Activated CD4-positive, alpha-beta T cell treated with anti-CD3 and anti-CD28 coated beads for 4 hours (primary cell): ENCODE measurements at regions not wholly inside any gene's neighbourhood (a gene's known extent, or its start where the extent isn't known, plus 50 kb on each side); places are given as distances from the start of the nearest gene placed in this dataset.
"Not testable (repeated sequence)": the region's sequence is repeated elsewhere in the genome, so short reads cannot be mapped to it uniquely, and the experiment has no call there.

Source experiments
- DNase-seq, 2 donors: peaks; one replicate each; pipeline ENCODE4 v3.0.0-alpha.2; 2020

DNA sequence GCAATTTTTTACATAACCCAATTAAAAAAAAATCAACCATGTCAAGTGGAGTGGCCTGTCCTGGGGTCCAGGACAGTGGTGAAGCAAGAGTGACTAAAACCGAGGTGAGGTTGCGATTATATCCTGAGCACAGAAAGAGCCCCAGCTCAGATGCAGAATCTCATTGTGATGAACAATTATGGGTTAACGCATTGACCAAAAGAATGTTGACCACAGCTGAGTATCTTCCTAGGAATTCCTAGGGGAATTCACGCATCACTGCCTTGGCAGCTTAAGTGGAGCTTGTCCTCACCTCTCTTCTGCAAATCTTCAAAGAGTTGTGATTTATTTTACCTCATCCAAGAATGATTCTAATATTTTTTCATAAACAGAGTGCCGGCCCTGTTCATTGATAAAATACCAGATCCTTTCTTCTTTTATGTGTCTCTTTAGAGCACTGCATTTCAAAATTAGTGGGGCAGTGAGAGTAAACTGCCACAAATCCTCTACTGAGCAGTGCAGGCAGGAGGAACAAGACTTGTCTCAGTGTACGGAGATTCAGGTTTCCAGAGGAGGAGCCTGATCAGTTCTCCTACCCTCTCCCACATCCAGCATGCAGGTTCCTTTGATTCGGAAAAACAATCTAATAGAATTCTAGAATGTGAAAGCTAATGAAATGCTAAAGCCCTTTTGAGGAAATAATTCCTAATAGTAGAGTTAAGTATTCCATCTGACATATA lies 60.1 kb upstream of the ZNF184 start:
- DNase-seq = no peak

DNA sequence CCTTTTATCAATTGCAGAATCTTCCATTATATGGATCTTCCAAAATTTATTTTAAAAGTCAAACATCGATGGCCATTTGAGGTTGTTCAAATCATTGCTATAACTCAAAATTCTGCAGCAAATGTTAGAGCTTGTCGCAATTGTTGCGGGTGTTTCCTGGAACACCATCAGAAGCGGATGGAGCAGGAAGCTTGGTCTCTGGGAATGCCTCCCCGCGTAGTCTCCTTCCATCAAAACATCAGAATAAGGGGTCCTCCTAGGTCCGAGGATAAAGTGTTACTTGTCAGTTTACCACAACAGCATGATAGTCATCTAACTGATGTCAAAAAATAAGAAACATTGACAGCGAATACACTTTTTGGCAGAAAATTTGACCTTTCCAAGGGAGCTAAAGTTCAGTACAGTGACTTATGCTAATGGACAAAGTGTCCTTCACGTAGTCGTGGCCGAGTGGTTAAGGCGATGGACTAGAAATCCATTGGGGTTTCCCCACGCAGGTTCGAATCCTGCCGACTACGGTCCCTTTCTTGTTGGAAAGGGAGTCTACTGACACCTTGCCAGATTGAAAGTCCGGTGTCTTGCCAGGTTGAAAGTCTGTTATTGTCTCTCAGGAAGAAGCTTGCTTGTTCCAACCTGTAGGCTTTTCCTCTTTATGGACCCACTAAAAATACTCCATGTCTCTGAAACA lies 59.0 kb upstream of the ZNF184 start:
- DNase-seq = no peak

DNA sequence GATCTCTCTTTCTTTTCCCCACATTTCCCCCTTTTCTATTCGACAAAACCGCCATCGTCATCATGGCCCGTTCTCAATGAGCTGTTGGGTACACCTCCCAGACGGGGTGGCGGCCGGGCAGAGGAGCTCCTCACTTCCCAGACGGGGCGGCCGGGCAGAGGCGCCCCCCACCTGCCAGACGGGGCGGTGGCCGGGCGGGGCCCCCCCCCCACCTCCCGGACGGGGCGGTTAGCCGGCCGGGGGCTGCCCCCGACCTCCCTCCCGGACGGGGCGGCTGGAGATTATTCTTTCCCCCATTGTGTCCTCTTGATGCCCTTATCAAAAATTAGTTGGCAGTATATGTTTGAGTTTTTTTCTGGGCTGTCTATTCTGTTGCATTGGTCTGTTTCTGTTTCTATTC lies 56.9 kb upstream of the ZNF184 start:
- not testable (repeated sequence) for DNase-seq

DNA sequence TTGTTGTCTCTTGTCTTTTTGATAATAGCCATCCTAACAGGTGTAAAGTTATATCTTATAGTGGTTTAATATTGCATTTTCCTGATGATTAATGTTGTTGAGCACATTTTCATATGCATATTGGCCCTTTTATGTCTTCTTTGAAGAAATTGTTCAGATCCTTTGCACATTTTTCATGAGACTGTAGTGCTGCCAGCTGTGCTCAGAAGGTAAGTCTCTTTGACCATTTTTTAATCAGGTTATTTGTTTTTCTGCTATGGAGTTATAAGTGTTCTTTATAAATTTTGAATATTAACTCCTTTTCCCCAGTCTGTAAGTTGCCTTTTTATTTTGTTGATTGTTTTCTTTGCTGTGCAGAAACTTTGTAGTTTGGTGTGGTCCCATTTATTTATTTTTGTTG lies 55.8 kb upstream of the ZNF184 start:
- DNase-seq = no peak
